Activated CD8-positive, alpha-beta memory T cell treated with anti-CD3 and anti-CD28 coated beads for 1 hour (primary cell): ENCODE measurements at regions not wholly inside any gene's neighbourhood (a gene's known extent, or its start where the extent isn't known, plus 50 kb on each side); places are given as distances from the start of the nearest gene placed in this dataset.

Source experiments
- DNase-seq, 2 donors: peaks; one replicate each; pipeline ENCODE4 v3.0.0-alpha.2; 2020; ENCODE audit warnings: low read depth in 1 of 2; ENCODE audit errors: extremely low read depth in 1 of 2

- no peak for DNase-seq
Observed at GRCh38 chr19:30757104-30757836, 385.1 kb downstream of the ZNF536 start.

GRCh38 chr19:30755581-30755980 is 383.4 kb downstream of the ZNF536 start:
- DNase-seq = no peak

GRCh38 chr19:30754162-30754561 is 382.0 kb downstream of the ZNF536 start:
- DNase-seq = no peak

- no peak for DNase-seq
Observed at GRCh38 chr19:30752876-30753275, 380.7 kb downstream of the ZNF536 start.

GRCh38 chr19:30752201-30752600 is 380.0 kb downstream of the ZNF536 start:
- DNase-seq = no peak

GRCh38 chr19:30745476-30745985 is 373.3 kb downstream of the ZNF536 start:
- DNase-seq = no peak

GRCh38 chr19:30744741-30745475 is 372.7 kb downstream of the ZNF536 start:
- no peak for DNase-seq

GRCh38 chr19:30743702-30744101 is 371.5 kb downstream of the ZNF536 start:
- no peak for DNase-seq

- no peak for DNase-seq
Observed at GRCh38 chr19:30743011-30743410, 370.8 kb downstream of the ZNF536 start.

- DNase-seq = no peak
Observed at GRCh38 chr19:30742406-30742938, 370.3 kb downstream of the ZNF536 start.

- no peak for DNase-seq
Observed at GRCh38 chr19:30741566-30741965, 369.4 kb downstream of the ZNF536 start.

- no peak for DNase-seq
Observed at GRCh38 chr19:30739394-30739793, 367.2 kb downstream of the ZNF536 start.

- no peak for DNase-seq
Observed at GRCh38 chr19:30738047-30738446, 365.9 kb downstream of the ZNF536 start.

- DNase-seq = no peak
Observed at GRCh38 chr19:30734669-30735068, 362.5 kb downstream of the ZNF536 start.

- DNase-seq = no peak
Observed at GRCh38 chr19:30733826-30734550, 361.8 kb downstream of the ZNF536 start.

- DNase-seq = no peak
Observed at GRCh38 chr19:30731591-30731990, 359.4 kb downstream of the ZNF536 start.

- DNase-seq = no peak
Observed at GRCh38 chr19:30729451-30729850, 357.3 kb downstream of the ZNF536 start.

- DNase-seq = no peak
Observed at GRCh38 chr19:30722761-30723160, 350.6 kb downstream of the ZNF536 start.

GRCh38 chr19:30722186-30722585 is 350.0 kb downstream of the ZNF536 start:
- no peak for DNase-seq

- DNase-seq = no peak
Observed at GRCh38 chr19:30719999-30720345, 347.8 kb downstream of the ZNF536 start.
